Uterus (tissue), 2 donors: ENCODE measurements at regions not wholly inside any gene's neighbourhood (a gene's known extent, or its start where the extent isn't known, plus 50 kb on each side); places are given as distances from the start of the nearest gene placed in this dataset.

ENCODE experiments used
- CTCF ChIP-seq, 4 experiments: fragments of 200-600 bp in 2 of 4; fragments of 450-650 bp in 2 of 4; sonication (generic) in 2 of 4; IDR thresholded peaks; one replicate each; pipeline ENCODE4 v1.5.1; 2016 to 2019; ENCODE audit warnings: antibody characterized with exemption in 4 of 4, mild to moderate bottlenecking in 2 of 4, moderate library complexity in 1 of 4
- POLR2A ChIP-seq, 2 donors: fragments of 450-650 bp; IDR thresholded peaks; one replicate each; pipeline ENCODE4 v1.6.1; 2016; ENCODE audit warnings: antibody characterized with exemption in 2 of 2, mild to moderate bottlenecking in 1 of 2, moderate library complexity in 1 of 2

DNA sequence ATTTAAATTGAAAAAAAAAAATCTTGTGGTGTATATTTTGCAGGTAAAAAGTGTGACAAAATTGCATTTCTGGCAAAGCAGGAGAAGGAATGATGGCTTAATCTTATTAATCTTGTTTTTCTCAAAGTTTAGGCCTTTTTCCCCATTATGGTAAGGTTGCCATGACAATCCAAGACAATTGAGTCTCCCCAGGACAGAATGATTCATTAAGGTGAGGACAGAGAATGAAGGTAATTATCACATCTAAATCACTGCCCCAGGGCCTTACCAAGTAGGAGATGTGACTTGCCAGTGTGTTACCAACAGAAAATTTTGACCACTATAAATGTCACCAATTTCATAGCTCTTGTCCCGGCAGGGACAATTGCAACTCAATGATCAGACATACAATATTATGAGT is 439.2 kb downstream of the DNAH5 start:
- TF ChIP-seq CTCF (IDR thresholded peaks at IDR 0.05), result no peak
- no peak for TF ChIP-seq POLR2A (IDR thresholded peaks at IDR 0.05)
